HG03064 (cell line): ENCODE measurements at regions not wholly inside any gene's neighbourhood (a gene's known extent, or its start where the extent isn't known, plus 50 kb on each side); places are given as distances from the start of the nearest gene placed in this dataset.

Experiments
- ATAC-seq: cut with Tn5 transposase; IDR thresholded peaks from one replicate; pipeline ENCODE4 v1.9.1; 2021; ENCODE audit warnings: low read depth; ENCODE audit not compliant: unreplicated experiment

DNA sequence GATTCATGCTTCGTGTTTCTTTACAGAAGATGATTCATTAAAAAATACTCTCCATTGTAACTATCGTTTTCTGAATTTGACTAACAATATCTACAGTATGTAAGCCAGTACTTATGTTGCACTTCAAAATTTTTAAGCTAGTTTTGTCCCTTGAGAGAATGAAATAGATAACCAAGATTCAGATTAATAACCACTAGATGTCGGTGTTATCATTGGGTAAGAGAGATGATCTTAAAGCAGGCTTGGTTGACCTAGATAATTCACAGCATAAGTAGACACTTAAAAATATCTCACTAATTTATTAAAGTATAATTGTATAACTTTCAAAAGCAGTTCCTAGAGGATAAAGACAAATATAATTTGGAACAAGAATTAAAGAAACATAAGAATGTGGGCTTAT lies 430.9 kb downstream of the C4orf33 start:
- no peak for ATAC-seq

DNA sequence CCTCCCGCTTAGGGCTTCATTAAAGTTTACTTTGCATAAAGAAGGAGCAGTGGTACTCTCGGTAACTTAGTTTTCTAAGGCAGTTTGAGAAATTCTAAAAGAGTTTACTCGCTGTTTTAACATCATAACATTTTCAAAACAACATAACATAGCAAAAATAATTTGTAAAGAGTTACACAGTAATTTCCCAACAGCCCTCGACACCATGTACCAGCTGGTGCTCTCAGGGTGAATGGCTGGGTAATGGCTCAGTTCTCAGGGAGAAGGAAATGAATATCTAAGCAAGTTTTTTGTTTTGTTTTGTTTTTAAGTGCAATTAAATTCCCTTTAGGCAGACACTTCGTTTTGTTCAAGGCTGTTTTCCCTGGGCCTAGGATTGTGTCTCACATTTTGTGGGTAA lies 435.3 kb downstream of the C4orf33 start:
- no peak for ATAC-seq

DNA sequence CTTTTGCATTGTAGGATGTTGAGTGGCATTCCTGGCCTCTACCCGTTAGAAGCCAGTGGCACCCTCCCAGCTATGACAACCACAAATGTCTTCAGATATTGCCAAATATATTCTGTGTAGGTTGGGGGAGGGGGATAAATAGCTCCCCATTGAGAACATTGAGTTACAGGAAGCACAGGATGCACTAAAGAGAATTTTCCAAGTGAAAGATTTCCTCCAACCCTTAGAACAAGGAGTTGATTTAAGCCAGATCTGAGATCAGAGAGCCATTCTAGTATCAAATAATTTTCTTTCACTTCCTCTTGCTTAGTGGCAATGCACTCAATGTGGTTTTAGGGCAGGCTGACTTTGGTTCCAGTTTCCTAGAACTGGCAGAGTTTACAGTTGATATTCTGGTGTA lies 436.6 kb downstream of the C4orf33 start:
- ATAC-seq = peak; percentile 76

DNA sequence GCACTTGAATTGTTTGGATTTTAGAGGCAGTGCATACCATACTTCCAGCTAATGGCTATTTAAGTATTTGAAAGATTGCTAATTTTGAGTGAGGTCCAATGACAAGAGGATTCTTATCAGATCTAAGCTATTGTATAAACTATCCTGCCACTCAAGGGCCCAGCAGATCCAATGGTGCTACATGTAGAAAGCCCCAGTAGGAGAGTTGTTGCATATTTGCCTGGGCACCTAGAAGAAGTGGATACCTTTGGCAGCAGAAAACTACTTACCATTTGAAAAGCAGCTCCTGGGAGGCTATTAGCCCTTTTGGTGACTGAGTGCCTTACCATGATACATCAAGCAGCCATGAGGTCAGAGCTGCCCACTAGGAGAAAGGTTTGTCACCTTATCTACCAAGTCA lies 447.3 kb downstream of the C4orf33 start:
- no peak for ATAC-seq

DNA sequence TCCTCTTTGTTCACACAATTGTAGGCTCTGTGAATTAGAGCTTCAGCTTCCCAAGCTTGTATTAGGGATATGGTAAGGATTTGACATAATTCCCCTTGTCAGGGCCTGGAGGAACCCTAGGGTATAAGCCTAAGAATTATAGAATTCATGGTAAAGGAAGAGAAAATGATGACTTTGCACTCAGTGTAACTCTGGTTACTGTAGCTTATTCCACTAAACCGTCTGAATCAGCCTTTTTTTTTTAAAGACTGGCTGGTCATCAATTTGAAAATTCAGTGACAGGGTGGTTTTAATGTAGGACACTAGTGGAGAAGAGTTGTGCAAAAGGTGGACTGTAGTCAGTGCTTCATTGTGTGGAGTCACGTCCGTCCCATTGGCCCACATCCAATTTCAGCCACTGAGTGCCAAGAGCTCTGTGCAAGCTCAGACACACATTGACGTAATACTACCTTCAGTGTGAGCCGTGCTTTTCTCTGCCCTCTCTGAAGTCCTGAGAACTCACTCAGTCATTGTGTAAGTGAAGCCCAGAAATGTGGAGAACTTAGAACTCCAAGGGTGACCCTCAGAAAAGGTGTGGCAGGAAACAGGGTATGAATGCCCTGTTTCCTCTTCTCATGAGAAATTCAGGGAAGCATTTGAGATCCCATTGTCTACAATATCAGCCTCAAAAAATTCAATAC lies 449.8 kb downstream of the C4orf33 start:
- no peak for ATAC-seq

DNA sequence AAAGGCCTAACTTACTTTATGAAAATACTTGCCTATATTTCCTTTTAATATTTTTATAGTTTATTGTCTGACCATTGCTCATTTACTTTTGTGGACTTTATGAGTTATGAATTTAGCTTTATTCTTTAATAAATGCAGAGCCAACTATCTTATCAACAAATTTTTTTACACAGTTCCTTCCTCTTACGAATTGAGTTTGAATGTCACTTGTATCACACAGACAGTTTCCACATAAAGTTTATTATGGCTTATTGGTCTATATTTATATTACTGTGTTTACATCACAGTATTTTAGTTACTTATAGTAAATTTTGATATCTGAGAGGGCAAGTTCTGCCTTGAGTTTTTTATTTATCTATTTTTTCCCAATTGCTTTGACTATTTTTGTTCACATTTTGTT lies 450.6 kb downstream of the C4orf33 start:
- ATAC-seq = no peak

DNA sequence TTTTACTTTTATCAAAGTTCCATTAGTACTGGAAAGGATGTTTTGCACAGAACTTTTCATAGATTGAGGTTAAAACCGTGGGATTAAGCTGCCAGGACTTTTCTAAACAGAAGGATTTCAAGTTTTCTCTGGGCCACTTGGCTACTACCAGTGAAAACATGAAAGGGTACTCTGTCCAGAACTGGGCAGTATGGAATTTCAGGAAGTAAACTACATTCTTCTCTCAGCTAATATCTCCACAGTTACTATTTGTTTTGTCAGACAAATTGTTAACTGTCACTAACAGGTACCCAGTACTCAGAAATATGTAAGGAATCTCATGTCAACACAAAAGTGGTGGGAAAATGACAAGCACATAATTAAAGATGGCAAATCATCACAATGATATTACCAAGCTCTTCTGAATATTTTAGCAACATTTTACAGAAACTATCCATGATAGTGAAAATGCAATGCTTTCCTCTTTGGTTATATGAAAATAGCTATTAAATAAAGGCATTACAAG lies 454.4 kb downstream of the C4orf33 start:
- ATAC-seq = no peak

DNA sequence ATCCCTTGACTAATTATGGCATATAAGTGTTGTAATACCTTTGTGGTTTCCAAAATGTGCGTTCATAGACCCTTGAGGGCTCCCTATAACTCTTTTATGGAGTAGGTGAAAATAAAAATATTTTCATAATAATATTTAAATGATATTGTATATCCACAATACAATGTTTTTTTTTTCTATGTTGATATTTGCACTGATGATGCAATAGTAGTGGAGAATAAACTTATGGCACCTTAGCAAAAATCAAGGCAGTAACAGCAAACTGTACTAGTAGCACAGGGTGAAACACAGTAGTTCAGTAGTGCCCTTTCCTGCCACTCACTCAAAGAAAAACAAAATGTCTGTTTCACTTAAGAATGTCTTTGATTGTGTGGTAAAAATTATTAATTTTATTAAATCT lies 465.3 kb downstream of the C4orf33 start:
- no peak for ATAC-seq

DNA sequence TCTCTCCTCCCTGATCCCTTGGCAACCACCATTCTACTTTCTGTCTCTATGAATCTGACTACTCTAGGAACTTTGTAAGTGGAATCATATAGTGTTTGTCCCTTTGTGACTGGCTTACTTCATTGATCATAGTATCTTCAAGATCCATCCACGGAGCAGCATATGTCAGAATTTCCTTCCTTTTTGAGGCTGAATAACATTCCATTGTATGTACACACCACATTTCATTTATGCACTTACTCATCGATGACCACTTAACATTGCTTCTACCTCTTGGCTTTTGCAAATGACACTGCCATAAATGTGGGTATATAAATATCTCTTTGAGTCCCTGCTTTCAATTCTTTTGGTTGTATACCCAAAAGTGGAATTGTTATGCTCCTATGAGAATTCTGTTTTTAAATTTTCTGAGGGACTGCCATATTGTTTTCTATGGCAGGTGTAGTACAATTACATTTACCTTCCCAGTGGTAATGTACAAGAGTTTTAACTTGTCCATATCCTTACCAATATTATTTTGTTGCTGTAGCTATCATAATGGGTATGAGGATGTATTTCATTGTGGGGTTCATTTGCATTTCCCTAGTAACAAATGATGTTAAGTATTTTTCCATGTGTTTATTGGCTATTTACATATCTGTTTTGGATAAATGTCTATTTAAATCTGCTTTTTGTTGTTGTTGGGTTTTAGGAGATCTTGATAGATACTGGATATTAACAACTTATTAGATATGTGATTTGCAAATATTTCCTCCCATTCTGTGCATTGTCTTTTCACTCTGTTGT lies 466.1 kb downstream of the C4orf33 start:
- no peak for ATAC-seq

DNA sequence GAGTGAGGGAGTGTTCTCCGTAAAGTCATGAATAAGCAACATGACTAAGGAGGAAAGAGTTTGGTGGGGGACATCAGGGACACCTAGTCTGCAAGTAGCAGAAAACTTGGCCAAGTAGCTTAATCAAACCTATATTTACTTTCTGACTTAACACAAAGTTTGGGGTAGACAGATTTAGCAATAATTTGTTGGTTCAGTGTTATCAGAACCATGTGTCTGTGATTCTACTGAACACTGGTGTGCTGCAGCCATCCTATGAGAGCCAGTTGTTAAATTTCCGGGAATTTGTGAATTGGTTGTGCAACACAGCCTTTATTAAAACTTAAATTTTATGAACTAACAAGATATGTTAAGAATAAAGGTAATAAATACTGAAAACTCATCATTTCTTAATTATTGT lies 469.3 kb downstream of the C4orf33 start:
- no peak for ATAC-seq

DNA sequence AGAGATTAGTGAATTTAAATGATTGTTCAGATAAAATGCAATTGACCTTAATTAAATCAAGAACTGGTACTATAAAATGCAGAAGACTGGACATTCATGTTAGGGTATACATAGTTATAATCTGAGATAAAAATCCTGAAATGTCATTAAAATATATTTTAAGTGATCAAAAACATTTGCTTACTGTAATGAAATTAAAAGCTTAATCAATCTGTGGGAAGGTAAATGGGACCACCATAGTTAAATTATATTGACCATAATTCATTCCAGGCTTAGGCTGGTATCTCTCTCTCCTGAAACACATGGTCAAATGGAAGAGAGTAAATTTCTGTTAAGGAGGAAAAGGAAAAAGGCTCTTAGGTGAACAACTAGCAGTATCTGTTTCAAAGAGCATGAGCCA lies 474.4 kb downstream of the C4orf33 start:
- ATAC-seq = no peak

DNA sequence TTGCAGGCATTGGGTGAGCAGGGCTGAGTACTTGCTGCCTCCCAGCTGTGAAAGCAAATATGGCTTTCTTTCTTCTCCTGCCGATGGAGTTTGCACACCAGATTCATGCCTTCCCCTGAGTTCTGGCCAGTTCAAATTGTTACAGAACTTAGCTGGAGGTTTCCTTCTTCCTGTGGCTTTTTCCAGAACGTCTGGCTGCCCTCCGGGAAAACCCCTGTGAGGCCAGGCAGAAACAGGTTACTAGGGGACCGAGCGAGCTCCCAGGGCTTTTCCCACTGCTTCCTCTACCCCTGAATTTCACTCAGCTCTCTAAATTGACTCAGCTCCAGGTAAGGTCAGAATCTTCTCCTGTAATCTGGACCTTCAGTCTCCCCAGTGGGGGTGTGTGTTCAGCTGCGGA lies 482.4 kb downstream of the C4orf33 start:
- ATAC-seq = no peak

DNA sequence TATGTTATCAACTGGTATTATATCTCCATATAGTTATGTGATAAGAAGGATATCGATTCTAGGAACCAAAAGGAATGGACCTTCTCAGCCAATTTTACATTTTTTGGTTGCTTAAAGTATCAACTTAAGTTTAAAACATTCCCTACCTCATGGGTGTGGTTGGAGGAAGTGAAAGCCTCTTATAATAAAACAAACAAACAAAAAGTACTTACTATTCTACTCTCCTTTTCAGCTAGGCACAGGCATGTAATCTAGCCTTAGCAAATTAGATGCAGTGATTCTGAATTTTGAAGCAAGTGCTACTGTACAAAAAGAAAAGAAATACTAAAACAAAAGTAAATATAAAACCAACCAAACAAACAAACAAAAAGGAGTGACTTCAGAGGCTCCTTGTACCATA lies 485.4 kb downstream of the C4orf33 start:
- ATAC-seq = no peak

DNA sequence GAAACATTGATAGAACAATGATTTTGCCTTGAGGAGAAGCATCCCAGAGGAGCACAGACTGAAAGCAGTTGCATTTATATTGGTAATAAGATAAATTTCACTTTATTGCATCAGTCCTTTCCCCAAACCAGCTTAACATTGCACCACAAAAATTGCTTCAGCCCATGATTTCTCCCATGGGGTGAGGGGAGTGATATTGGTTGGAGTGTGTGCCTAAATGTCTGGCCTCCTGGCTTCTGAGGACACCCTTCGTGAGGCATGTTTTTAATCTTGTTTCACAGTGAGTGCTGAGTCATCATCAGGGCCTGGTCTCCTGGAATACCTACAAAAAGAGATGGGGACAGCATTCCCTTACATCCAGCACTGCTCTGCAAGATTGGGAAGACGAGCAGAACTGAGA lies 487.9 kb downstream of the C4orf33 start:
- no peak for ATAC-seq

DNA sequence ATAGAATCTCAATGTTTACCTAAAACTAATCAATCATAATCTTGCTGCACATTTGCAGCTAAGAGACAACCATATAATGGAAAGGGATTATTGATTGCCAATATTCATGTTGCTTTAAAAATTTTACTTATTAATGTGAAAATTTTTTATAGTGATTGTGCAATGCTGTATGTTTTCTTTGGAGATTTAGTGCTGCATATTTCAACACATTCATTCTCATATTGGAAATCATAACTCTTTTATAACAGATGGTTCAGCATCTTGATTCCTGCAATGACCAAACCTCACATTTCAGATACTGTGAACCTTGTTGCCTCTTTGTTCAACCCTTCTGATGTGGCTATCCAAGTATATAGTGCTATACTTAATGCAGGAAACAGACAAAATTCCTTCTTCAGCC lies 502.6 kb downstream of the C4orf33 start:
- no peak for ATAC-seq

DNA sequence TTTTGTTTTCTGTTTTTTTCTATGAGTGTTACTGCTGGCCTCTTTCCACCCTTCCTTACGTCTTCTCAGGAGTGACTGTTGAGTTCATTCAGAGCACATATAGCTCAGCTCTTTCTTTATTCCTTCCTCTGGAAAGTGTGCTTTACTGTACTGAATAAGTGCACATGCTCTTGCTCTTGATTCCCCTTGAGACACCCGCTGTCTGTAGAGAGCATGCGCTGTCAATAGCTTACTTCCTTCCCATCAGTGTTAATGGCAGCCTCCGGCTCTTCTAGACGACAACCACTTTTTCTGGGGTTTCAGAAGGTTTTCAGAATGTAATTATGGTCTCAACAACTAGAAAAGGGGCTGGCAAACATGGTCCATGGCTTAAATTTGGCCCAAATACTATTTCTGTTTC lies 504.9 kb downstream of the C4orf33 start:
- ATAC-seq = no peak

DNA sequence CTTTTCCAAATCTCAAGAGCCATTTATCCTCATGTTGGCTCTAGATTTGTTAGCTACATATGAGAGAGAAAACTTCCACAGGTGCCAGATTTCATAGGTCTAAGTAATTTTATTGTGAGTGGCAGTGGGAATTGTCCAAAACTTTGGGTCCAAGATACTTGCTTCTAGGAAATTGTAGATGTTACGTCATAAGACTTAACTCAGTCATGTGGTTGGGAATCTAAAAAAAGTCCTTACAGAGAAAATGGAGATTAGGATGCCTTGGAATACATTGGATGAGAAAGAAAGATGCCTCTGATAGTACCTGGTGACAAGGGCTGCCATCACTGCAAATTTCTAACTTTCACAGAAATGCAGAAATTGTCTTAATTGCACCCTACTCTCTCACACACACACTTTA lies 506.5 kb downstream of the C4orf33 start:
- no peak for ATAC-seq

DNA sequence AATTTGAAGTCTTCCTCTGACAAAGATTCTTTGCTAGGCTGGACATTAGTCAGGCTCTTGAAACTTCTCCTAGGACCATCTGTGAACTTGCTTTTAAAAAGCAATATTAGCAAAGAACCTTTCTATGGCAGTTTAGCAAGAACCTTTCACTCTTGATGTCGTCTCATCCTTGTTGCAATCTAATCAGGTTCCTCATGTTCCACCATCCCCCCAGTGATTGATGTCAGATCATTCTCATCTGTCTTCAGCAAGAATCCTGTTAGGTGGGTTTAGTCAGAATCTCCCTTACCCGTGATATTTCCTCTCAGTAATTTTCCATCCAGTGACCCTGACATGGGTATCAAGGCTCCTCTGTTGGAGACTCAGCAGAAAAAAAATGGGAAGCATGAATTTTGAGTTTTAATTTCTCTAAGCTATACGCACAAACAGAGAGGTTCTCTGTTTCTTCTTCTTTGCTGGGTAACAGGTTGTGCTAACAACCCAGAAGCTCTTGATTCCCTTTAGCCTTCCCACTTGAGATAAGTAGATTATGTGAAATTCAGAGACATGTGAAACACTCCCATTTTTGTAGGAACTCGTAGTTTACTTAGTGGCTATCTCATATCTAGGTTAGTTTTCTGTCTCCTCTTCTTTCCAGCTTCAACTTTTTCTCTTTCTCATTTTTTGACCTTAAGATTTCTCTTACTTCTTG lies 507.4 kb downstream of the C4orf33 start:
- ATAC-seq = no peak

DNA sequence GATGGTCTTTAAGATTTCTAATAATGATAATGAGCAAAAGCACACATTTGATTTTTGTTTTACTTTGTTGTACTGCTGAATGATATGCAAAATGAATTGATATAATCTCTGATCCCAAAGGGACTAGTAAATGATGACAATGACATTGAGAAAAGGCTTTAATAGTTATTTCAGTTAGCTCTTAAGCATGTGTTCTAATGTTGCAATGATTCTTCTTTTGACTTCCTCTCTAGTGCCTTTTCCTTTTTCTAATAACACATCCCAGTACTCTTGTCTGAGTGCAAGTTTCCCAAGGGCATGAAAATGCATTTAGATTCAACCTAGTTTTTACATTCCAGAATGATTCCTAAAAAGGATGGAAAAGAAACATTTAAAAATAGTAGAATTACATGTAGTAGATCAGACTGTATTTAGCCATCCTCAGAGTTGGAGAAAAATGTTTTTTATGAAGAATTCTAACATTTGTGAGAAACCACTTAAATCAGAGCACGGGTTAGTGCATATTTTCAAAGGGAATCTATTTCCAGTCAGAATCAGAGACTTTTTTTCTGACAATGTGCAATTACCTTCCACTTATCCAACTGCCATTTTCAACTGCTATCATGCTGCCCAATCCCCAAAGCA lies 508.8 kb downstream of the C4orf33 start:
- no peak for ATAC-seq

DNA sequence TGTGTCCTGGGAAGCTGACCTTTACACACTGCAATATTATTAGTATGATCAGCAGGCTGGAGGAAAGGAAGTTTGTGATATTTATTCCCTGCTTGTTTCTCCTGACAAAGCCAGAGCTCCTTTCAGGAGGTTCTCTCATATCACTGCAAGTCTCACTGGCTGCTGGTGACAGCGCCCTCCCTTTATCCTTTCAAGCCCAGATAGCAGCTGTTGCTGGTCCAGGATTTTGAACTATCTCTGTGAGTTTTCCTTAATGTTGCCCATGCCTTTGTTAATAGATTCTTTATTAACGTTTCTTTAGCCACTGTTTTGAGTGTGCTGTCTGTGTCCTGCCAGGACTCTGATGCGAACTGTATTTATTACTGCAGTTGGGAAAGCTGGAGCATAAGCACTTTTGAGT lies 518.7 kb downstream of the C4orf33 start:
- ATAC-seq = no peak

DNA sequence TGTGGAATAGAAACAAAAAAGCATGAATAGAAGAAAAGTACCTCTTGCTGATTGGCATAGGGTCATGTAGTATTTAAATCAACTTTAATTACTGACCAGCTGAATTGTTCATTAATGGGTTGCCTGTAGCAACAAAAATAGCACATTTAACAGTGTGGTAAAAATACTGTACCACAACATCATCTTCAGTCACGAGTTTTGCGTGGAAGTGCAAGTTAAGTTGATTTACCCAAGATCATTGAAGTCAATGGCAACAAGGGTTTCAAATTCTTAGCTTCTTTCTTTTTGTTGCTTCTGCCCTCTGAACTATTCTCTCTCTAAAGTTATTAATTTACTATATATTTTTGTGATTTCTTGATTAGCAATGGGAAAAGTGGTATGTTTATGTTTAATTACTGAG lies 526.6 kb downstream of the C4orf33 start:
- no peak for ATAC-seq
